Skeletal muscle tissue (tissue), 3 donors: ENCODE measurements at regions not wholly inside any gene's neighbourhood (a gene's known extent, or its start where the extent isn't known, plus 50 kb on each side); places are given as distances from the start of the nearest gene placed in this dataset.
"Not testable (repeated sequence)": the region's sequence is repeated elsewhere in the genome, so short reads cannot be mapped to it uniquely, and the experiment has no call there.

ENCODE experiments used
- H3K27ac ChIP-seq: one replicate; pipeline ENCODE4 v1.7.0; 2013; ENCODE audit warnings: mild to moderate bottlenecking, low read depth, low read length, inconsistent platforms
- H3K27me3 ChIP-seq, 3 donors: one replicate each; pipeline ENCODE4 v1.7.0; 2013; ENCODE audit warnings: low read length in 3 of 3; ENCODE audit not compliant: control insufficient read depth in 3 of 3, insufficient read depth in 3 of 3
- H3K36me3 ChIP-seq, 3 donors: one replicate each; pipeline ENCODE4 v1.7.0; 2013; ENCODE audit warnings: low read length in 3 of 3; ENCODE audit not compliant: control insufficient read depth in 3 of 3, insufficient read depth in 3 of 3
- H3K4me1 ChIP-seq, 3 donors: one replicate each; pipeline ENCODE4 v1.7.0; 2013; ENCODE audit warnings: low read length in 3 of 3, mild to moderate bottlenecking in 3 of 3; ENCODE audit not compliant: control insufficient read depth in 3 of 3, insufficient read depth in 3 of 3
- H3K4me3 ChIP-seq, 3 donors: one replicate each; pipeline ENCODE4 v1.7.0; 2013; ENCODE audit warnings: low read length in 3 of 3
- H3K9ac ChIP-seq, 3 donors: one replicate each; pipeline ENCODE4 v1.7.0; 2013; ENCODE audit warnings: low read length in 3 of 3, mild to moderate bottlenecking in 3 of 3, moderate library complexity in 2 of 3, low read depth in 1 of 3
- H3K9me3 ChIP-seq, 3 donors: one replicate each; pipeline ENCODE4 v1.7.0; 2013; ENCODE audit warnings: low read length in 3 of 3; ENCODE audit not compliant: control insufficient read depth in 3 of 3
- donor health status: Osteomylitis.

DNA sequence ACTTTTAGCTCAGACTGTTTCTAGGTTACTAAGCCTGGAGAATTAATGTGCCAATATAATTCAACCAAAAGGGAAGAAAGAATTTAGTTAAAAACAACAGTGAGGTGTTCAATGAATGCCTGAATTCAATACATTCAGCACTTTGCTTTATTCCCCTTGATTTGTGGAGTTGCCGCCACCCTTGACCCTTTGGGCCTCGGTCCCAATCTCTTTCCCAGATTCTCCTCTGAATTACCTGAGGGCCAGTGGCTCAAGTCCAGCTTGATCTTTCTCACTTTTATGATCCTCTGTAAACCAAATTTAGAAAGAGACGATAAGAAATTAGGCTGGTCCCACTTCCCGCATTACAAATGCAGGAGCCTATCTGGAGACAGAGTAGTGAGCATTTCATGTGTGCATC, 98.7 kb downstream of the NBPF8 start:
- H3K36me3 ChIP-seq: peaks cover 9 to 14% (median 10%) of the 10 kb centered on the region in 3 donors
- H3K27me3 ChIP-seq, H3K27ac ChIP-seq, H3K4me1 ChIP-seq, H3K9ac ChIP-seq, H3K4me3 ChIP-seq, H3K9me3 ChIP-seq: not testable (repeated sequence)

DNA sequence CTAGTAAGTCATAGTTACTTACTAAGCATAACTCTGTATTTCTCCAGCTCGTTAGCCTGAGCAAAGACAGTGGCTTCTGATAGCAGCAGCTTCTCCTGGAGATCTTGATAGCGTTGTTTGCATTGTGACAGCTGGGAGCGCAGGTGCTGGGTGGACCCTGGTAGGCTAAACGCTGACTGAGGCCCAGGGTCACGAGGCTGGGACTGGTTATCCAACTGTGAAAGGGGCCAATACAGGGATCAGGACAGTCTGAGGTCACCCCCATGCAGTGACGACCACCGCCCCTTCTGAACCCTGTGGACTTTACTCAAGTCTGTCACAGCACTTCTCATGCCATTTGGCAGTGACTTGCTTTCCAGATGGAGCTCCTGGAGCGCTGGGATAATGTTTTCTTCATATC, 104.4 kb downstream of the NBPF8 start:
- not testable (repeated sequence) for H3K9me3 ChIP-seq, H3K4me3 ChIP-seq, H3K4me1 ChIP-seq, H3K36me3 ChIP-seq, H3K27ac ChIP-seq, H3K27me3 ChIP-seq, H3K9ac ChIP-seq

DNA sequence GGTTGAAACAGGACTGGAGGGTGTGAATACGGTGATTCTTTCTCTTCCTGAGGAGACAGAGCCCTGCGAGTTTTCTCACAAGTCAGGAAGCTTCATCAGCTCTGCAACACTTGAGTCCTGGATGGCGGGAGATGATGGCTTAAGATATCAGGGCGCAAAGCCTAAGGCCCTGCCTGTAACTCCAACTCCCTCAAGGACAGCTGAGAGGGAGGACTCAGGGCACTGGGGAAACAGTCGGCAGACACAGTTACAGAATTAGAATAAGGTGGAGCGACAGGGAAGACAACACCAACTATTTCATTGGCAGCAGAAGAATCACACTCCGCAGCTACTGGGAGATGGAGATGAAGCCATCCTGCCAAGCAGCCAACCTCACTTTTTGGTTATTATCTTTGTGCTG, 109.6 kb downstream of the NBPF8 start:
- H3K36me3 ChIP-seq, H3K27me3 ChIP-seq, H3K27ac ChIP-seq, H3K4me1 ChIP-seq, H3K4me3 ChIP-seq, H3K9ac ChIP-seq, H3K9me3 ChIP-seq: not testable (repeated sequence)

DNA sequence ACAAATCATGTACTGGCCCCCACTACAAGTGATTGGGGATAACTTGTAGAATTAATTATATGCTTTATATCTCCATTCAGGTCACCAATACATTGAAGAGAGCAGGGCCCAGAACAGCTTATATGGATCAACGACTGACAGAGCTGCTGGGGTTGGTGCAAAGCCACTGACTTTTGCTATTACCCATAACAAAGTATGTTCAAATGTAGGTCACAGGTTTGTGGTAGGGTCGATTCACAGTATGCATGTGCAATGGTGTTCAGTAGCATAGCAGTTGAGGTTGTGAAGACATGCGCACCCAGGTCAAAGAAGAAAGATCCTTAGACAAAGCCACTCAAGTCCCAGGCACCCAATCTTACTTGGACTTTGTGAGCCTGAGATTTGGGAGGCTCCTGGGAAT, 110.6 kb downstream of the NBPF8 start:
- H3K36me3 ChIP-seq, H3K9ac ChIP-seq, H3K27me3 ChIP-seq, H3K4me1 ChIP-seq, H3K27ac ChIP-seq, H3K9me3 ChIP-seq, H3K4me3 ChIP-seq: not testable (repeated sequence)

DNA sequence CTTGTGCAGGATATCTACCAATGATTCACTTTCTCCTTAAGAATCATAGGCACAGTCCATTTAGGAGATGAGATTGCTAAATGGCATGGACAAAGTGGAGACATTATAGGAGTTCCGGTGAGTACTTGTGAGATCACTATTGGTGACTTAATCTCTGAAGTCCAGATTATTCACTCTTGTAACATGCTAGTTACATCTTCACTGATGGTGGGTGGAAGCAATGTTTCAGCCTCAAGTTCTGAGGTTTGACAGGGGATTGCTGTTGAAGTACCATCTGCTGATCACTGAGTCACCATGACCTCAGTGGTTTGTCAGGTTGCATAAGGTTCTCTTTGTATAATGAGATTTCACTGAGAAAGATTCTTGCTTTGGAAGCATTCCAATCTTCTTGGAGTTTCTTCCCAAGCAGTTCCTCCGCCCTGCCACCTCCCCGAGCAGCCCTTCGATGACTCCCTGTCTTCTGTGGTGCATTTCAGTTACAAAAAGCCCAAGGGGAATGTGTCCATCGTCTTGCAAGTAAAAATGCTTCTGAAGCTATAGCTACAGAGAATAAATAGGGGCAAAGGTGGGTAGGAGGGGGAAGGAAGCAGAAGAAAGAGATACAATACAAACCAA, 114.7 kb downstream of the NBPF8 start:
- H3K36me3 ChIP-seq, H3K27ac ChIP-seq, H3K27me3 ChIP-seq, H3K9ac ChIP-seq, H3K4me3 ChIP-seq, H3K4me1 ChIP-seq, H3K9me3 ChIP-seq: not testable (repeated sequence)

DNA sequence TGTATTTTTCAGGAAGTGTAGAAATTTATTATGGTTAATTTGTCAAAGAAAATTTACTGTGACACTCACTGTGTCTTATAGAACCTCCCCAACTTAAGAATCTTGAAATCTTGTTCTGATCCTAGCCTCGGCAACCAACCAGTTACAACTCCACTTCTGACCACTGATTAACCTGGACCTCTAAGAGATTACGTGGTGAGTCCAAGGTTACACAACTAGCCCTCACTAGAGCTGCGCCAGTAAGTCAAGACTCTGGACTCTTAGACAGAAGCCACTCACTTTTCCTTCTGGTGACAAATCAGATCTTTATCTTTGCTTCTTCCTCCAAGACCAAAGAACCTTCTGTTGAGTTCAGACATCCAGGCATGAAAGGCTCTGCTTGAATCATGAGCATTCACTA, 116.6 kb downstream of the NBPF8 start:
- not testable (repeated sequence) for H3K36me3 ChIP-seq, H3K27me3 ChIP-seq, H3K9me3 ChIP-seq, H3K9ac ChIP-seq, H3K4me3 ChIP-seq, H3K4me1 ChIP-seq, H3K27ac ChIP-seq

DNA sequence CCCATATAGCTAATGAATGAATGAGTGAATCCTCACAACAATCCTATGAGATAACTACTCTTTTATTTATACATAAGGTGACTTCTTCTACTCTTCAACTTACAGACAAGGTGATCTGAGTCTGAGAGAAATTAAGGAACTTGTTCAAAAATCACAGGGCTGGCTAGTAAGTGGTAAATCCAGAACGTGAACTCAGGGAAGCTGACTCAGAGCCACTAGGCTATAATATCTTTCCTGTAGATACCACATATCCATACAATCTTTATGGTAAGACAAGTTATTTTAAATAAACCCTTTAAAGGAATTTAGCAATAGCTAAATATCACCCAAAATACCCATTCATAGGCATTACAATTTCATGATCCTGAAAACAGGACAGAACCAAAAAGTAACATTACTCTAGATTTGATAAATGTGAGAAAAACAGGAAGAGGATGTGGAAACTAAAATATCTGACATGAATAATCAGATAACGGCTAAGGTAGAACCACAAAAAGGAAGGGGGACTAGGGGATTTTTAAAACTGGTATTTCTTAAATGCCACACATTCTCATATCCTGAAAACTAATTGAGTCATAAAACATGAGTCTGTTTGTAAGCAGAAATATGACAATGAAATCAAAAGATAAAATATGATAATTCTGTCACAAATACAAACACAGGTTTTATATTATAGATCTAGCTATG, 119.7 kb downstream of the NBPF8 start:
- not testable (repeated sequence) for H3K27ac ChIP-seq, H3K9ac ChIP-seq

DNA sequence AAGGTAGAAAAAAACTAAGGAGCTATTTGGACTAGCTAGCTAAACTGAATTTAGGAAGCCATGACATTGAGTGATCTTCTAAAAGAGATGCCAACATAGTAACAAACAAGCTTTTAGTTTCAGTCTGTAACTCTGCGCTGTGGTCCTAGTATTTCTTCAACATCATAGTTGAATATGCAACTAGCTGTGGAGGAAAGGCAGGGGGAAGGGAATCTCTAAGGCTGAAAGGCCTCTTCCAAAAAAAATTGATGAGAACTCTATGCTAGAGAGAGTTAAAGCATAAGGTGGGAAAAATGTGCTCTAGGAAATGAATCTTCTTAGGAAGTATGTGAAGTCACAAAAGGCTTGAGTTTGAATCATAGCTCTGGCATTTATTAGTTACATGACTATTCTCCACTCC, 120.2 kb downstream of the NBPF8 start:
- H3K4me1 ChIP-seq, H3K4me3 ChIP-seq, H3K9me3 ChIP-seq, H3K9ac ChIP-seq, H3K27ac ChIP-seq, H3K27me3 ChIP-seq, H3K36me3 ChIP-seq: not testable (repeated sequence)

More for the DNA sequence above, 119.7 kb downstream of the NBPF8 start:
- H3K9me3 ChIP-seq, H3K36me3 ChIP-seq, H3K4me1 ChIP-seq, H3K4me3 ChIP-seq, H3K27me3 ChIP-seq: not testable (repeated sequence)

DNA sequence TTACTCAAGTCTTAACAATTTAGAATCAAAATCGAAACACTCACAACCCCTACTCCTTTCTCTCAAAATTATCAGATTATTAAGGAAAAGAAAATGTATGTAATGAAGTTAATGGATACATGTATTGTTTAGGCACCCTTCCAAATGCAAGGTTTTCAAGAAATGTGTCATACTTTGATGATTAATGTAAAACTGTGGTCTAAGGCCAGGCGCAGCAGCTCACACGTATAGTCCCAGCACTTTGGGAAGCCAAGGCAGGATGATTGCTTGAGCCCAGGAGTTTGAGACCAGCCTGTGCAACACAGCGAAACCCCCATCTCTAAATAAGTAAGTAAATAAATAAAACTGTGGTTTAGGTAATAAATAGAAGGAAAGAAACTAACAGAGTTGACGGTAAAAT, 126.6 kb downstream of the NBPF8 start:
- not testable (repeated sequence) for H3K36me3 ChIP-seq, H3K9me3 ChIP-seq, H3K27me3 ChIP-seq, H3K27ac ChIP-seq, H3K4me3 ChIP-seq, H3K9ac ChIP-seq, H3K4me1 ChIP-seq

DNA sequence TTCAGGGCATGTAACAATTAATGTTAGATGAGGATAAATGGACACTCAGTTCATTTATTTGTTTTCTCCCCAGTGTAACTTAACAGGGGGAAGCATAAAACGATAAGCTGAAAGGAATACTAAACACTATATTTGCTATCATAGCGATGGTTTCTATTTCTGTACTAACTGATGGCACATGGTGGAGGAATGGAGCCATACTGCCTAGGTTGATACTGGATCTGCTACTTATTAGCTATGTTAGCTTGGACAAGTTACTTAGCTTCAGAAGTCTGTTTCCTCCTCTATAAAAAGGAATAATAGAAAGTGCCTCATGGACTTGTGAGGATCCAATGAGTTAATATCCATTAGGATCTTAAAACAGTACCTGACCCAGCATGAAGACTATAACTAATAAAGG, 127.5 kb downstream of the NBPF8 start:
- H3K27ac ChIP-seq, H3K4me3 ChIP-seq: not testable (repeated sequence)

DNA sequence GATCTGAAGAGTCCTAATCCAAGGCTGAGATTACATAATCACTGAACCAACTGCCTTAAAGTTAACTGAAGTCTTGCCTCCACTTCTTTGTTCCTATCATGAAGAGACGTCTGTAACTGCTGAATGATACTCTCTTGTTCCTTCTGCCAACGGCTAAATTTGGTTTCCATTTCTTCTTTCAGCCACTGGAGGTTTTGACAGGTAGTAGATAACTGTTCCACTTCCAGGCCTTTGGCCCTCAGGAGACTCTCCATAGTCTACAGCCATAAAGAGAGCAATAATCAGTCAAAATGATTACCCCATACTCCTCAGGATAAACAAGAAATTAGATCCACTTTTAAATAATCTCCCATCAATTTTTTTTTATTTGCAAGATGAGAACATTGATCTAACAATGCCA, 128.1 kb downstream of the NBPF8 start:
- not testable (repeated sequence) for H3K27ac ChIP-seq, H3K4me1 ChIP-seq, H3K4me3 ChIP-seq, H3K27me3 ChIP-seq, H3K9me3 ChIP-seq, H3K36me3 ChIP-seq, H3K9ac ChIP-seq

More for the DNA sequence above, 127.5 kb downstream of the NBPF8 start:
- not testable (repeated sequence) for H3K36me3 ChIP-seq, H3K27me3 ChIP-seq, H3K4me1 ChIP-seq, H3K9me3 ChIP-seq, H3K9ac ChIP-seq
